Osteocyte (in vitro differentiated cells): ENCODE measurements at regions not wholly inside any gene's neighbourhood (a gene's known extent, or its start where the extent isn't known, plus 50 kb on each side); places are given as distances from the start of the nearest gene placed in this dataset.

Experiments used
- DNase-seq: peaks from one replicate; pipeline ENCODE4 v3.0.0; 2021; ENCODE audit warnings: mixed read lengths; ENCODE audit not compliant: unreplicated experiment; ENCODE audit errors: extremely low spot score
- H3K27ac Mint-ChIP-seq: one replicate; pipeline ENCODE4 v1.8.0; 2021; ENCODE audit warnings: mild to moderate bottlenecking, mixed read lengths; ENCODE audit not compliant: unreplicated experiment
- H3K27me3 Mint-ChIP-seq: one replicate; pipeline ENCODE4 v1.8.0; 2021; ENCODE audit warnings: mixed read lengths; ENCODE audit not compliant: unreplicated experiment
- H3K36me3 Mint-ChIP-seq: one replicate; pipeline ENCODE4 v1.8.0; 2021; ENCODE audit warnings: mixed read lengths; ENCODE audit not compliant: unreplicated experiment
- H3K4me1 Mint-ChIP-seq: one replicate; pipeline ENCODE4 v1.8.0; 2021; ENCODE audit warnings: mixed read lengths; ENCODE audit not compliant: unreplicated experiment
- H3K4me3 Mint-ChIP-seq: one replicate; pipeline ENCODE4 v1.8.0; 2021; ENCODE audit warnings: mild to moderate bottlenecking, moderate library complexity, mixed read lengths; ENCODE audit not compliant: unreplicated experiment
- H3K9me3 Mint-ChIP-seq: one replicate; pipeline ENCODE4 v1.8.0; 2021; ENCODE audit warnings: mixed read lengths; ENCODE audit not compliant: unreplicated experiment
- CTCF ChIP-seq: fragments of 200-600 bp; sonication (generic); IDR thresholded peaks from 2 replicates; pipeline ENCODE4 v1.5.0; 2021; ENCODE audit warnings: antibody characterized with exemption, mild to moderate bottlenecking, moderate library complexity

DNA sequence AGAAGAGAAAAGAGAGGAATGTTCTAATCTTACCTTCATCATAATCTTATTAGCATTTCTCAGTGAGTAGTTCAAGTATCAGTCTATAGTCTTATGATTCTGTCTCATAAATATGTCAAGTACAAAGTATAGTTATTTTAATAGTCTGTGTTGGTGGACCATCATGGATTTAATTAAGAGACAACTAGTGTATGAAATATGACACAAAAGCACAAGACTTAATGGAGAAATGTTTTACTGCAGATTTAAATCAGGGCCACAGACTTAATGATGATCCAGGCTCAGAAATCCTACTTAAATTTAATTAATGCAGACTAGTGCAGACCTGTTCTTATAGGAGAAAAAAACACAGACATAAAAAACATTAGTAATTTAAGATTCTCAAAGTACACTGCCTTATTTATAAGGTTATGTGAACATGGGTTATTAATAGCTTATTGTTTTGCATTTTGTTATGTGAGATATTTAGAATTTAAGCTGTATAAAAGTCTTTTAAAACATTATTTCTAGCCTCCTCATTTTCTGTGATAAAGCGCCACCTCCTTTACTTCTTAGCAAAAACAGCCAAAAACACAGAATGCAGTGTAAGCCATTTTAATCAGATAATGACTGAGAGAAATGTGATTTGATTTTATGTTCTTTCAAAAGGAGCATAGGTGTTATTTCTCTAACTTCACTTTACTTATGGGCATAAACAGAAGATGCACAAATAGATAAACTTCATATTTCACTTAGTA is 255.0 kb upstream of the SNX7 start:
- Mint-ChIP-seq H3K4me3 (no peak overlapping the region), H3K27ac (peak overlapping the region; percentile 87), H3K36me3 (no peaks in the 10 kb centered on the region)

DNA sequence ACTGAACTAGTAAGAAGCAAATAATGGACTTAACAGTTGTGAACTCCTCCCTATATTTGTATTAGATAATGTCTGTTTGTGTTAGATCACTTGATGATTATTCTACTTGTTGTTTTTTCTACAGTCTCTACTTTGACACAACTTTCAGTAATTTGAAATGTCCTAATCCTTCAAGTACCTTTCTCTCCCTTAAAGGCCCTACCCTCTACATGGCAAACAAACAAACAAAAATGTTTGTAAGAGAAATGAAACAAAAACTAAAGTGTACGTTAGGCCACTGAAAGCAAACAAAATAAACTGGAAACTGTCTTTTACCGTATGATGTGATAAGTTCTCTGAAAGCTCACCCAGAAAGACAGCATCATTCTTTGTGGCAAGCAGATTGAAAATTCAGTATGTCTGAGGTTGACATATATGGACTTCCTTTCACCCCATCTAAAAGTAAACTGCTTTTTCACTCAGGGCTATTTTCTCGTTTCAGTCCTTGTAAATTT is 255.9 kb upstream of the SNX7 start:
- no peak overlapping the region for H3K4me3 Mint-ChIP-seq
- no peak for DNase-seq
- H3K4me1 Mint-ChIP-seq: peaks cover 37% of the 10 kb centered on the region
- no peaks in the 10 kb centered on the region for H3K27me3 Mint-ChIP-seq
- no peaks in the 10 kb centered on the region for H3K9me3 Mint-ChIP-seq
- H3K36me3 Mint-ChIP-seq: no peaks in the 10 kb centered on the region
- peak overlapping the region; percentile 87 for H3K27ac Mint-ChIP-seq
- no peak for TF ChIP-seq CTCF

More for the DNA sequence above, 255.0 kb upstream of the SNX7 start:
- H3K9me3 Mint-ChIP-seq: no peaks in the 10 kb centered on the region
- TF ChIP-seq CTCF: peak; percentile 14
- DNase-seq: no peak
- H3K4me1 Mint-ChIP-seq: peaks cover 37% of the 10 kb centered on the region
- H3K27me3 Mint-ChIP-seq: no peaks in the 10 kb centered on the region

- no peak for DNase-seq
- peak overlapping the region; percentile 52 for H3K27ac Mint-ChIP-seq
- H3K4me1 Mint-ChIP-seq: peaks cover 37% of the 10 kb centered on the region
- H3K4me3 Mint-ChIP-seq: no peak overlapping the region
- TF ChIP-seq CTCF: no peak
- no peaks in the 10 kb centered on the region for H3K27me3 Mint-ChIP-seq
- H3K36me3 Mint-ChIP-seq: no peaks in the 10 kb centered on the region
- no peaks in the 10 kb centered on the region for H3K9me3 Mint-ChIP-seq
Observed at GRCh38 chr1:98404866-98405265, 256.7 kb upstream of the SNX7 start.

DNA sequence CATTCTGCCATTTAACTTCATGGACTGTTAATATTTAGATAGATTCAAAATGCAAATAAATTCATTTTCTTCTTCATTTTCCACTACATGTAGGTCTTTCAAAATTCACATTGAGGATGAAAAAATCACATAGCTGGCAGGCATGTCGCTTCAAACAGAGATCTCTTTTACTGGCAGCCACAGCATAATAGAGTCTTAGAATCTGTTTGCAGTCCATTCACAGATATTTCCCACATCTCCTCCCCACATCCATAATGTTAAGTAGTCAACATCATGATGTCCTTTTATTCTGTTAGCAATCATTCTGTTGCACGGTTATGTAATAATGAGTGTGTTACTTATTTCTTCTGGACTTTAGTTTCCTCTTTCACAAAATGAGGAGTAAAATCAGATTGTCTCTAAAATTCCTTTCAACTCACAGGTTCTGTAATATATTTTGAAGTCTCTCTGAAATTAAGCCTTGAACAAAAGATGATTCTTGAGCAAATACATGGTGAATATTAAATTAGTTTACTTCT is 257.5 kb upstream of the SNX7 start:
- Mint-ChIP-seq H3K27me3 (no peaks in the 10 kb centered on the region), H3K4me1 (peaks cover 40% of the 10 kb centered on the region), H3K36me3 (no peaks in the 10 kb centered on the region), H3K9me3 (no peaks in the 10 kb centered on the region), H3K4me3 (no peak overlapping the region), H3K27ac (peak overlapping the region; percentile 52)
- TF ChIP-seq CTCF: no peak
- DNase-seq: no peak

DNA sequence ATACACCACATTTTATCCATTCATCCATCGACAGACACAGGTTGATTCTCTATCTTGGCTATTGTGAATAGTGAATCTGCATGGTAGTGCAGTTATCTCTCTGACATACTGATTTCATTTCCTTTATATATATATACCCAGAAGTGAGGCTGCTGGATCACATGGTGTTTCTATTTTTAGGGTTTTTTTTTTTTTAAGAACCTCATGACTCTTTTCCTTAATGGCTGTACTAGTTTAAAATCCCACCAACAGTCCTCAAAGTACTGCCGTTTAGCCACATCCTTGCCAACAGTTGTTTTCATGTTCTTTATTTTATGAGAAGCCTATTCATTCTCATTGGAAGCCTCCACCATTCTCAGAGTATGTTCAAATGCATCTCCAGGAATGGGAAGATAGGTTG is 258.7 kb upstream of the SNX7 start:
- no peak for TF ChIP-seq CTCF
- peaks cover 51% of the 10 kb centered on the region for H3K4me1 Mint-ChIP-seq
- DNase-seq: no peak

More for the DNA sequence above, 258.7 kb upstream of the SNX7 start:
- no peaks in the 10 kb centered on the region for H3K36me3 Mint-ChIP-seq
- H3K27me3 Mint-ChIP-seq: no peaks in the 10 kb centered on the region
- no peak overlapping the region for H3K4me3 Mint-ChIP-seq
- no peaks in the 10 kb centered on the region for H3K9me3 Mint-ChIP-seq
- H3K27ac Mint-ChIP-seq: no peak overlapping the region
